ENCODE measurements at regions not wholly inside any gene's neighbourhood (a gene's known extent, or its start where the extent isn't known, plus 50 kb on each side); places are given as distances from the start of the nearest gene placed in this dataset.

DNA sequence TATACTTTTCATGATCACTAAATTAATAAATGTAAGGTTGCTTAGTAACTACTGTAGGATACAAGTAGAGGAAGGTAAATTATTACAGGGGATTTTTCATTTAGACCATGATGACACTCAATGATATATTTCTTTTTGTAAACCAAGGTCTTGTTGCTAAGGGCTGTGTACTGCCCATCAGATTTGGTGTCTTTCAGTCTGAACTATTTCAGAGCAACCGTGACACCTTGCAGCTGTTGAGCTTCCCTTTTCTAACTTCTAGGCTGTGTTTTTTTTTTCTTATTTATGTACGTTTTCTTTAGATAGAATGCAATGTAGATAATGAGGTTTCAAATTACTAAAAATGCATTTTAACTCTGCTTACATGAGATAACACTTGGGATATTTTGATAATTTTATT lies 292.0 kb upstream of the MBL2 start:
- no peak for TF ChIP-seq CTCF (IDR thresholded peaks at IDR 0.05)
- no peak for TF ChIP-seq POLR2A (IDR thresholded peaks at IDR 0.05)
